OCI-LY3 (cell line): ENCODE measurements at regions not wholly inside any gene's neighbourhood (a gene's known extent, or its start where the extent isn't known, plus 50 kb on each side); places are given as distances from the start of the nearest gene placed in this dataset.

ENCODE experiments used
- H2AFZ ChIP-seq: fragments of 200-600, 300-600 bp; shearing (Covaris generic); 2 replicates; pipeline ENCODE4 v1.6.0; 2014; ENCODE audit warnings: antibody characterized with exemption, low read depth, low read length
- H3K27ac ChIP-seq: fragments of 200-600, 300-600 bp; sonication (generic); 2 replicates; pipeline ENCODE4 v1.5.1; 2014; ENCODE audit warnings: mild to moderate bottlenecking, low read length, moderate library complexity, mixed read lengths
- H3K27me3 ChIP-seq: fragments of 200-600, 300-600 bp; sonication (generic); 2 replicates; pipeline ENCODE4 v1.6.1; 2014; ENCODE audit warnings: low read depth, low read length, mixed read lengths
- H3K36me3 ChIP-seq: fragments of 200-600, 300-600 bp; sonication (generic); replicated peaks from 2 replicates; pipeline ENCODE3; 2014; ENCODE audit warnings: low read depth, low read length, mixed read lengths
- H3K4me1 ChIP-seq: fragments of 300-600, 200-600 bp; sonication (generic); 2 replicates; pipeline ENCODE4 v1.6.1; 2014; ENCODE audit warnings: low read length, mixed read lengths
- H3K4me2 ChIP-seq: fragments of 200-600, 300-600 bp; sonication (generic); 2 replicates; pipeline ENCODE4 v1.6.1; 2014; ENCODE audit warnings: low read length, mixed read lengths
- H3K4me3 ChIP-seq: fragments of 300-600, 200-600 bp; sonication (generic); 2 replicates; pipeline ENCODE4 v1.5.1; 2014; ENCODE audit warnings: antibody characterized with exemption, mild to moderate bottlenecking, low read length, moderate library complexity
- H3K79me2 ChIP-seq: fragments of 300-600, 200-600 bp; shearing (Covaris generic); 2 replicates; pipeline ENCODE4 v1.6.1; 2014; ENCODE audit warnings: mild to moderate bottlenecking, low read length, mixed read lengths
- H3K9ac ChIP-seq: fragments of 300-600, 200-600 bp; shearing (Covaris generic); 2 replicates; pipeline ENCODE4 v1.6.0; 2014; ENCODE audit warnings: mild to moderate bottlenecking, low read length, moderate library complexity
- H3K9me3 ChIP-seq: fragments of 200-600, 300-600 bp; shearing (Covaris generic); 2 replicates; pipeline ENCODE4 v1.6.1; 2014; ENCODE audit warnings: low read length, mixed read lengths; ENCODE audit not compliant: insufficient read depth
- H4K20me1 ChIP-seq: fragments of 200-600, 300-600 bp; sonication (generic); 2 replicates; pipeline ENCODE4 v1.6.1; 2016; ENCODE audit warnings: low read length, mixed read lengths; ENCODE audit not compliant: insufficient read depth
- CTCF ChIP-seq: fragments of 200-600, 300-600 bp; sonication (generic); IDR thresholded peaks from 2 replicates; pipeline ENCODE4 v1.5.1; 2014; ENCODE audit warnings: antibody characterized with exemption, low read length, low read depth
- EZH2phosphoT487 ChIP-seq: fragments of 200-600 bp; shearing (Covaris generic); IDR thresholded peaks from 2 replicates; pipeline ENCODE4 v1.6.1; 2018; ENCODE audit warnings: antibody characterized with exemption, mixed run types, low read depth

- Histone ChIP-seq H2AFZ (no peak overlapping the region), H3K4me2 (no peak overlapping the region), H3K27ac (no peak overlapping the region), H3K4me1 (no peaks in the 10 kb centered on the region; the same call in 1 of the 2 replicates), H3K79me2 (no peaks in the 10 kb centered on the region), H4K20me1 (no peaks in the 10 kb centered on the region), H3K9ac (no peak overlapping the region), H3K36me3 (no peaks in the 10 kb centered on the region), H3K9me3 (no peaks in the 10 kb centered on the region), H3K27me3 (no peaks in the 10 kb centered on the region), H3K4me3 (no peak overlapping the region)
- TF ChIP-seq CTCF (no peak), EZH2phosphoT487 (no peak)
Measured at GRCh38 chr6:6964675-6965074, 143.1 kb upstream of the RREB1 start.

- Histone ChIP-seq H3K9ac (no peak overlapping the region), H3K9me3 (no peaks in the 10 kb centered on the region), H2AFZ (no peak overlapping the region), H4K20me1 (no peaks in the 10 kb centered on the region), H3K79me2 (no peaks in the 10 kb centered on the region), H3K4me1 (no peaks in the 10 kb centered on the region; the same call in 1 of the 2 replicates), H3K27me3 (no peaks in the 10 kb centered on the region), H3K36me3 (no peaks in the 10 kb centered on the region), H3K4me3 (no peak overlapping the region), H3K4me2 (no peak overlapping the region), H3K27ac (no peak overlapping the region)
- TF ChIP-seq EZH2phosphoT487 = no peak
- no peak for TF ChIP-seq CTCF
Measured at GRCh38 chr6:6966127-6966526, 141.6 kb upstream of the RREB1 start.

- H3K4me3 ChIP-seq = no peak overlapping the region
- H4K20me1 ChIP-seq = no peaks in the 10 kb centered on the region
- H3K4me1 ChIP-seq = no peaks in the 10 kb centered on the region; the same call in 1 of the 2 replicates
- no peaks in the 10 kb centered on the region for H3K9me3 ChIP-seq
- H3K79me2 ChIP-seq = no peaks in the 10 kb centered on the region
- no peak for TF ChIP-seq EZH2phosphoT487
- H3K9ac ChIP-seq = no peak overlapping the region
- H3K4me2 ChIP-seq = no peak overlapping the region
- no peak overlapping the region for H3K27ac ChIP-seq
- no peak overlapping the region for H2AFZ ChIP-seq
- H3K36me3 ChIP-seq = no peaks in the 10 kb centered on the region
- H3K27me3 ChIP-seq = no peaks in the 10 kb centered on the region
Measured at GRCh38 chr6:6966569-6966968, 141.2 kb upstream of the RREB1 start.

- no peak overlapping the region for H3K4me2 ChIP-seq
- TF ChIP-seq EZH2phosphoT487 (no peak), CTCF (no peak)
- no peak overlapping the region for H3K27ac ChIP-seq
- no peak overlapping the region for H2AFZ ChIP-seq
- H3K4me1 ChIP-seq = peaks cover 2% of the 10 kb centered on the region; the same call in 1 of the 2 replicates
- H4K20me1 ChIP-seq = no peaks in the 10 kb centered on the region
- H3K79me2 ChIP-seq = no peaks in the 10 kb centered on the region
- no peaks in the 10 kb centered on the region for H3K9me3 ChIP-seq
- H3K4me3 ChIP-seq = no peak overlapping the region
- no peaks in the 10 kb centered on the region for H3K36me3 ChIP-seq
- no peaks in the 10 kb centered on the region for H3K27me3 ChIP-seq
- H3K9ac ChIP-seq = no peak overlapping the region
Measured at GRCh38 chr6:6968357-6968730, 139.4 kb upstream of the RREB1 start.
